C4-2B (cell line): ENCODE measurements at regions not wholly inside any gene's neighbourhood (a gene's known extent, or its start where the extent isn't known, plus 50 kb on each side); places are given as distances from the start of the nearest gene placed in this dataset.

Experiments
- H3K27ac ChIP-seq: fragments of 450-650 bp; 2 replicates; pipeline ENCODE4 v1.5.1; 2017
- CTCF ChIP-seq: fragments of 450-650 bp; conservative IDR thresholded peaks from 2 replicates; pipeline ENCODE4 v1.5.1; 2017; ENCODE audit warnings: mild to moderate bottlenecking
- ZFX ChIP-seq: fragments of 450-650 bp; IDR thresholded peaks from 2 replicates; pipeline ENCODE4 v1.6.1; 2017

- H3K27ac ChIP-seq = no peak overlapping the region
- TF ChIP-seq CTCF (no peak), ZFX (no peak)
Observed at GRCh38 chr2:221074238-221074637, 497.9 kb downstream of the EPHA4 start.

GRCh38 chr2:221075203-221075602 lies 496.9 kb downstream of the EPHA4 start:
- H3K27ac ChIP-seq = no peak overlapping the region
- TF ChIP-seq CTCF (no peak), ZFX (no peak)

- TF ChIP-seq ZFX (no peak), CTCF (no peak)
- H3K27ac ChIP-seq = no peak overlapping the region
Observed at GRCh38 chr2:221077251-221077650, 494.9 kb downstream of the EPHA4 start.

- H3K27ac ChIP-seq = no peak overlapping the region
- no peak for TF ChIP-seq ZFX
- TF ChIP-seq CTCF = no peak
Observed at GRCh38 chr2:221077799-221078198, 494.3 kb downstream of the EPHA4 start.

GRCh38 chr2:221085341-221085900 lies 486.7 kb downstream of the EPHA4 start:
- no peak for TF ChIP-seq ZFX
- TF ChIP-seq CTCF = no peak
- no peak overlapping the region for H3K27ac ChIP-seq

- no peak for TF ChIP-seq CTCF
- no peak for TF ChIP-seq ZFX
- H3K27ac ChIP-seq = no peak overlapping the region
Observed at GRCh38 chr2:221085936-221086335, 486.2 kb downstream of the EPHA4 start.

GRCh38 chr2:221087779-221088178 lies 484.3 kb downstream of the EPHA4 start:
- no peak for TF ChIP-seq CTCF
- no peak overlapping the region for H3K27ac ChIP-seq
